GM12878 (cell line): ENCODE measurements at regions not wholly inside any gene's neighbourhood (a gene's known extent, or its start where the extent isn't known, plus 50 kb on each side); places are given as distances from the start of the nearest gene placed in this dataset.

ENCODE experiments used
- ATAC-seq: fragments of 200-7000 bp; cut with Tn5 transposase; 3 replicates; pipeline ENCODE4 v1.9.1; 2020; ENCODE audit warnings: mild to moderate bottlenecking, moderate library complexity
- BruUV-seq: library from RNA; stranded (reverse); fragments of 400-500 nt; replicated peaks from 2 replicates; lab custom pipeline; 2021; lab: Mats Ljungman, UMichigan
- CTCF ChIA-PET: fragments of 300-600 bp; sonication (Branson Sonifier 250); formaldehyde crosslinking; extraction: SDS; loops from one replicate; lab custom pipeline; 2021; ENCODE audit warnings: inconsistent platforms; lab: Yijun Ruan, JAX
- POLR2A ChIA-PET: fragments of 350-600 bp; formaldehyde crosslinking; extraction: SDS; loops from one replicate; lab custom pipeline; 2021; ENCODE audit warnings: inconsistent platforms; lab: Charles Lee
- RAD21 ChIA-PET: fragments of 300-600 bp; sonication (Branson Sonifier 250); formaldehyde crosslinking; loops from one replicate; lab custom pipeline; 2023; ENCODE audit warnings: antibody characterized with exemption; ENCODE audit not compliant: unreplicated experiment; lab: Charles Lee
- SMC1A ChIA-PET: fragments of 300-600 bp; sonication (Branson Sonifier 250); formaldehyde crosslinking; loops from one replicate; lab custom pipeline; 2023; ENCODE audit not compliant: unreplicated experiment, uncharacterized antibody; lab: Charles Lee
- DNase-seq: peaks from one replicate; pipeline ENCODE4 v3.0.0-alpha.2; 2011; ENCODE audit warnings: low read depth, low spot score
- FAIRE-seq: peaks from 3 replicates; lab custom pipeline; 2011; peaks lifted over from hg19 to GRCh38; lab: Jason Lieb, UNC
- H2AFZ ChIP-seq: 2 replicates; pipeline ENCODE4 v1.6.0; 2011; ENCODE audit warnings: low read depth, low read length, control low read depth; ENCODE audit not compliant: control insufficient read depth
- H3K27ac ChIP-seq: 2 replicates; pipeline ENCODE4 v1.5.1; 2011; ENCODE audit warnings: control low read depth; ENCODE audit not compliant: control insufficient read depth, insufficient read depth
- H3K27me3 ChIP-seq, 2 experiments: replicated peaks in 1 of 2; 2 replicates each; pipeline versions ENCODE4 v1.6.0 to v1.6.1; 2011; ENCODE audit warnings: low read length in 1 of 2; ENCODE audit not compliant: control insufficient read depth in 2 of 2, insufficient read depth in 2 of 2
- H3K36me3 ChIP-seq, 2 experiments: 2 replicates each; pipeline ENCODE4 v1.5.1; 2011; ENCODE audit warnings: low read length in 1 of 2; ENCODE audit not compliant: control insufficient read depth in 2 of 2, insufficient read depth in 2 of 2
- H3K4me1 ChIP-seq: 2 replicates; pipeline ENCODE4 v1.6.1; 2011; ENCODE audit warnings: mild to moderate bottlenecking, low read length, moderate library complexity, mixed read lengths; ENCODE audit not compliant: control insufficient read depth, insufficient read depth
- H3K4me2 ChIP-seq: 2 replicates; pipeline ENCODE4 v1.6.0; 2011; ENCODE audit warnings: control low read depth; ENCODE audit not compliant: control insufficient read depth, insufficient read depth
- H3K4me3 ChIP-seq: fragments of 200-600 bp; sonication (generic); 2 replicates; pipeline ENCODE4 v1.5.1; 2016
- H3K79me2 ChIP-seq: 2 replicates; pipeline ENCODE4 v1.6.0; 2011; ENCODE audit warnings: low read length; ENCODE audit not compliant: control insufficient read depth, insufficient read depth
- H3K9ac ChIP-seq: 2 replicates; pipeline ENCODE4 v1.8.0; 2011; ENCODE audit warnings: low read length, control low read depth, mixed read lengths; ENCODE audit not compliant: control insufficient read depth, insufficient read depth
- H3K9me3 ChIP-seq: replicated peaks from 3 replicates; pipeline ENCODE4 v1.5.1; 2011; ENCODE audit warnings: mild to moderate bottlenecking, low read length; ENCODE audit not compliant: control insufficient read depth, insufficient read depth
- H4K20me1 ChIP-seq: 2 replicates; pipeline ENCODE4 v1.6.0; 2011; ENCODE audit not compliant: control insufficient read depth, insufficient read depth
- CBX5 ChIP-seq: sonication (generic); IDR thresholded peaks from 2 replicates; pipeline ENCODE4 v1.6.1; 2016; ENCODE audit warnings: low read depth, moderate library complexity, mild to moderate bottlenecking, inconsistent platforms
- CHD1 ChIP-seq: IDR thresholded peaks from 2 replicates; pipeline ENCODE4 v1.6.1; 2012; ENCODE audit warnings: low read depth, low read length, improper control_type of control experiment
- CREM ChIP-seq: IDR thresholded peaks from 2 replicates; pipeline ENCODE4 v1.6.1; 2014; ENCODE audit warnings: antibody characterized with exemption, low read depth
- ELK1 ChIP-seq: IDR thresholded peaks from 2 replicates; pipeline ENCODE4 v1.6.1; 2012; ENCODE audit warnings: low read depth, low read length, improper control_type of control experiment
- FOXM1 ChIP-seq: IDR thresholded peaks from 2 replicates; pipeline ENCODE4 v1.6.1; 2012; ENCODE audit warnings: low read depth, mild to moderate bottlenecking, inconsistent platforms, low read length, moderate library complexity
- GATAD2B ChIP-seq: fragments of 450-650 bp; conservative IDR thresholded peaks from 2 replicates; pipeline ENCODE4 v1.6.1; 2017; ENCODE audit warnings: low read depth, mild to moderate bottlenecking, moderate library complexity
- HDAC6 ChIP-seq: fragments of 200-600 bp; sonication (generic); IDR thresholded peaks from one replicate; pipeline ENCODE4 v1.8.0; 2017; ENCODE audit warnings: antibody characterized with exemption; ENCODE audit not compliant: unreplicated experiment
- IRF5 ChIP-seq: fragments of 450-650 bp; IDR thresholded peaks from 2 replicates; pipeline ENCODE4 v1.6.1; 2017; ENCODE audit warnings: borderline replicate concordance
- MTA2 ChIP-seq: fragments of 450-650 bp; IDR thresholded peaks from 2 replicates; pipeline ENCODE4 v1.6.1; 2016; ENCODE audit warnings: low read depth, mild to moderate bottlenecking, moderate library complexity
- TARDBP ChIP-seq: IDR thresholded peaks from 2 replicates; pipeline ENCODE4 v1.6.1; 2016; ENCODE audit warnings: borderline replicate concordance
- TCF12 ChIP-seq: IDR thresholded peaks from 2 replicates; pipeline ENCODE4 v1.6.1; 2011; ENCODE audit warnings: low read depth, mild to moderate bottlenecking, low read length
- WGBS: methylation state at CpG from one replicate; pipeline ENCODE4 v1.1.6; 2016; ENCODE audit warnings: low lambda C conversion rate; ENCODE audit not compliant: insufficient replicate concordance, insufficient coverage; ENCODE audit errors: missing lambda C conversion rate; 5-methylcytosine and 5-hydroxymethylcytosine counted together
- in situ Hi-C: fragments of 300-500 bp; cut with MboI; formaldehyde crosslinking; loops from 9 replicates; pipeline ENCODE4 v1.14.3; 2018; ENCODE audit warnings: mixed read lengths
- intact Hi-C: fragments of 100-400 bp; cut with micrococcal nuclease; formaldehyde crosslinking; loops from one replicate; pipeline ENCODE4 v1.14.2; 2022; ENCODE audit not compliant: unreplicated experiment

GRCh38 chr18:5717256-5717655 is 173.5 kb upstream of the EPB41L3 start:
- ChIA-PET SMC1A (no interaction called here), RAD21 (no interaction called here), POLR2A (no interaction called here), CTCF (no interaction called here)
- Histone ChIP-seq H3K9ac (no peak overlapping the region), H3K4me2 (no peak overlapping the region), H3K9me3 (no peaks in the 10 kb centered on the region), H3K4me3 (no peak overlapping the region), H3K27me3 (no peaks in the 10 kb centered on the region; a peak in 2 of 4 replicates), H2AFZ (no peak overlapping the region), H4K20me1 (no peaks in the 10 kb centered on the region), H3K36me3 (no peaks in the 10 kb centered on the region), H3K4me1 (no peaks in the 10 kb centered on the region), H3K79me2 (no peaks in the 10 kb centered on the region), H3K27ac (no peak overlapping the region)
- intact Hi-C loops (no loop called here), in situ Hi-C loops (no loop called here)
- FAIRE-seq (no peak), ATAC-seq (no peak), DNase-seq (no peak)
- TF ChIP-seq MTA2 (no peak), FOXM1 (no peak), TARDBP (no peak), HDAC6 (no peak)
- no TSS peak for BruUV-seq

GRCh38 chr18:5710676-5711075 is 166.9 kb upstream of the EPB41L3 start:
- no peaks in the 10 kb centered on the region; a peak in 1 of 4 replicates for H3K27me3 ChIP-seq
- H3K4me2 ChIP-seq = no peak overlapping the region
- intact Hi-C loops (no loop called here), in situ Hi-C loops (no loop called here)
- H3K36me3 ChIP-seq = no peaks in the 10 kb centered on the region
- no peaks in the 10 kb centered on the region for H3K9me3 ChIP-seq
- no peak overlapping the region for H3K4me3 ChIP-seq
- no peak for ATAC-seq
- ChIA-PET RAD21 (no interaction called here), POLR2A (no interaction called here), SMC1A (no interaction called here)
- no peaks in the 10 kb centered on the region for H4K20me1 ChIP-seq
- H2AFZ ChIP-seq = no peak overlapping the region
- FAIRE-seq = no peak
- no peak for DNase-seq
- H3K27ac ChIP-seq = no peak overlapping the region
- BruUV-seq = no TSS peak
- WGBS = 15% methylated on average over 2 of the region's 2 CpGs
- no peak overlapping the region for H3K9ac ChIP-seq
- TF ChIP-seq IRF5 (no peak), CREM (no peak), CBX5 (no peak), TCF12 (no peak), CHD1 (no peak), ELK1 (no peak), GATAD2B (no peak)
- TF ChIP-seq, all 136 proteins: peak for 0
- Histone ChIP-seq H3K4me1 (no peaks in the 10 kb centered on the region), H3K79me2 (no peaks in the 10 kb centered on the region)
- CTCF ChIA-PET = no interaction called here
